ENCODE measurements at regions not wholly inside any gene's neighbourhood (a gene's known extent, or its start where the extent isn't known, plus 50 kb on each side); places are given as distances from the start of the nearest gene placed in this dataset.

DNA sequence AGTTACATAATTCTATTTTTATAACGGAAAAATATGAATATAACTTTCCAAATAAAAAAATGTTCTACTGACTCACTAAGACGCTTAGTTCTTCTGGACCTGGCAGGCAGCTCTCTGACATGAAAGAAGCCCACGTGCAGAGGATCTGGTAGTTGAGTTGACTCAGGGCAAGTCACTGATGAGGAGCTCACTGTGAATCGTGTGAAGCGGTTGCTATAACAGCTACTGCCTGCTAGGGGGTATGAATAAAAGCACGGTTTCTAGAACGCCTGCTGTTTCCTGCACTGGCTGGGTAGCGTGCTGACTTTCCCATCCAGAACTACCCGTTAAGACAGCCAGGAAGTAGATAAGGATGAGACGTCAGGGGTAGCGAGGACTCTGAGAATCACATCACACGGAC, 54.7 kb upstream of the WASF3 start:
- Mint-ChIP-seq H3K4me1 (ENCODE audit: low read depth) (no peaks in the 10 kb centered on the region), H3K27ac (no peak overlapping the region), H3K4me3 (no peak overlapping the region), H3K27me3 (ENCODE audit: low read depth) (no peaks in the 10 kb centered on the region), H3K9me3 (ENCODE audit: insufficient read depth) (no peaks in the 10 kb centered on the region), H3K36me3 (ENCODE audit: low read depth) (no peaks in the 10 kb centered on the region)
- DNase-seq (peak; percentile 20), ATAC-seq (peak; percentile 39)
- POLR2A ChIA-PET, result no interaction called here
- CTCF ChIA-PET, result interaction anchor here (0.6 to 9.9 kb wide), 5 partner anchors 15 to 317 kb away, joined by 3 to 166 read pairs (median 5); no protein-coding TSS in a partner anchor

DNA sequence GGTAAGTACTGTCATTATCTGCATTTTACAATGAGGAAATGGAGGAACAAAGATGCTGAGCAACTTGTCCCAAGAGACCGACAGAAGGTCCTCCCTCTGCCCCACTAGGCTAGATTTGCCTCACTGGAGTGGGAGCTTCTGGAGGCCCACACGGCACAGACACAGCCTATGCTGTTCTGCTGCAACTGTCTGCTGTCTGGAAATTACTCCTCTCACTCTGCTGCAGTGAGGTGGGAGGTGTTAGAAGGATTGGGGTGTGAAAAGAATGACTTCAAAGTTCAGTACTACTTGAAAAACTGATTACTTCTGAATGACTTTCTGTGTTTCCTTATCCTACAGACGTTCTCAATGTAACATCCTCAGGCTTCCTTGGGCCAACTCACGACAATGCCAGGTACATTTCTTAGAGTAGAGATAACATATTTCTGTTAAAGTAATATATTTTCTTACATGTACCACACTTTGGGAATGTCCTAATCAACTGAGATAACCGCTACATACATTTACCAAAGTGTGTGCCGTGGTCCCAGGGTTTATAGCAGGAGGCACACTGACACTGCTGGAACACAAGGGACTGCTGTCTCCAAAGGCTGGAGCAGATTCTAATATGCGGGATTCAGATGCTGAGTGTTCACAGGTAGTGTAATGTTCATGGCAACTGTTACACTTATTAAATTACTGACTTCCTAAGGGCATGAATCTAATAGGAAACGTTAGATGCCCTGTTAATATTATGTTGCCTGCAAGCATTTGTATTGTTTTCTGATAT, 53.5 kb upstream of the WASF3 start:
- no peak for ATAC-seq
- no peak overlapping the region for H3K4me3 Mint-ChIP-seq
- H3K27me3 Mint-ChIP-seq (ENCODE audit: low read depth), result no peaks in the 10 kb centered on the region
- H3K9me3 Mint-ChIP-seq (ENCODE audit: insufficient read depth), result peaks cover 4% of the 10 kb centered on the region
- ChIA-PET CTCF (interaction anchor here (1.1 to 1.8 kb wide), 3 partner anchors 14 to 195 kb away, joined by 3 to 9 read pairs (median 5); no protein-coding TSS in a partner anchor), POLR2A (no interaction called here)
- no peaks in the 10 kb centered on the region for H3K4me1 Mint-ChIP-seq (ENCODE audit: low read depth)
- no peak for DNase-seq
- no peak overlapping the region for H3K27ac Mint-ChIP-seq
- H3K36me3 Mint-ChIP-seq (ENCODE audit: low read depth), result no peaks in the 10 kb centered on the region

Measured in activated CD8-positive, alpha-beta T cell treated with anti-CD3 and anti-CD28 coated beads, Interleukin-2, amount 10 ng/mL, durations not matched to agents 7 days and 5 days (primary cell).